H9 (cell line): ENCODE measurements at regions not wholly inside any gene's neighbourhood (a gene's known extent, or its start where the extent isn't known, plus 50 kb on each side); places are given as distances from the start of the nearest gene placed in this dataset.

Experiments used
- DNase-seq: peaks from one replicate; pipeline ENCODE4 v3.0.0-alpha.2; 2017
- H2AFZ ChIP-seq: one replicate; pipeline ENCODE4 v1.6.1; 2013; ENCODE audit warnings: mild to moderate bottlenecking, low read length, control low read depth, moderate library complexity
- H2AK5ac ChIP-seq: 2 replicates; pipeline ENCODE4 v1.6.1; 2013; ENCODE audit warnings: low read length, control low read depth, mixed read lengths; ENCODE audit not compliant: insufficient read length
- H2BK120ac ChIP-seq: one replicate; pipeline ENCODE4 v1.6.1; 2013; ENCODE audit warnings: low read depth, mild to moderate bottlenecking, low read length, control low read depth, inconsistent platforms; ENCODE audit not compliant: poor library complexity, severe bottlenecking
- H2BK12ac ChIP-seq: 2 replicates; pipeline ENCODE4 v1.6.1; 2013; ENCODE audit warnings: low read length, control low read depth, mixed read lengths, low read depth; ENCODE audit not compliant: insufficient read length
- H2BK15ac ChIP-seq: 2 replicates; pipeline ENCODE4 v1.6.1; 2013; ENCODE audit warnings: low read depth, low read length, control low read depth
- H2BK20ac ChIP-seq: one replicate; pipeline ENCODE4 v1.6.1; 2013; ENCODE audit warnings: low read depth, mild to moderate bottlenecking, low read length, control low read depth, inconsistent platforms; ENCODE audit not compliant: poor library complexity, severe bottlenecking
- H2BK5ac ChIP-seq: 2 replicates; pipeline ENCODE4 v1.6.1; 2013; ENCODE audit warnings: low read length, control low read depth, mixed read lengths; ENCODE audit not compliant: insufficient read length
- H3K14ac ChIP-seq: 2 replicates; pipeline ENCODE4 v1.6.1; 2013; ENCODE audit warnings: low read length, control low read depth; ENCODE audit not compliant: insufficient read depth
- H3K18ac ChIP-seq: 2 replicates; pipeline ENCODE4 v1.6.1; 2013; ENCODE audit warnings: low read depth, mild to moderate bottlenecking, mixed read lengths, low read length, control low read depth; ENCODE audit not compliant: insufficient read length
- H3K23ac ChIP-seq: 2 replicates; pipeline ENCODE4 v1.6.1; 2013; ENCODE audit warnings: low read length, control low read depth, mixed read lengths, low read depth; ENCODE audit not compliant: insufficient read length
- H3K23me2 ChIP-seq: 2 replicates; pipeline ENCODE4 v1.6.1; 2013; ENCODE audit warnings: low read depth, mild to moderate bottlenecking, mixed read lengths, low read length, control low read depth; ENCODE audit not compliant: insufficient read length, poor library complexity, severe bottlenecking
- H3K27ac ChIP-seq: 2 replicates; pipeline ENCODE4 v1.5.1; 2013; ENCODE audit warnings: low read length, control low read depth, mixed read lengths, low read depth; ENCODE audit not compliant: insufficient read length
- H3K27me3 ChIP-seq: 2 replicates; pipeline ENCODE4 v1.6.1; 2013; ENCODE audit warnings: low read length, control low read depth, inconsistent platforms; ENCODE audit not compliant: insufficient read depth
- H3K4ac ChIP-seq: 2 replicates; pipeline ENCODE4 v1.6.1; 2013; ENCODE audit warnings: low read depth, mild to moderate bottlenecking, control low read depth, inconsistent platforms, low read length, moderate library complexity
- H3K4me1 ChIP-seq: 2 replicates; pipeline ENCODE4 v1.6.1; 2013; ENCODE audit warnings: low read length, control low read depth, inconsistent platforms; ENCODE audit not compliant: insufficient read depth
- H3K4me2 ChIP-seq: 2 replicates; pipeline ENCODE4 v1.6.1; 2013; ENCODE audit warnings: low read length, control low read depth, mixed read lengths; ENCODE audit not compliant: insufficient read length, insufficient read depth
- H3K56ac ChIP-seq: 2 replicates; pipeline ENCODE4 v1.6.1; 2013; ENCODE audit warnings: low read depth, mild to moderate bottlenecking, mixed read lengths, low read length, control low read depth; ENCODE audit not compliant: insufficient read length
- H3K79me1 ChIP-seq: 2 replicates; pipeline ENCODE4 v1.6.1; 2013; ENCODE audit warnings: low read depth, mild to moderate bottlenecking, moderate library complexity, low read length, control low read depth, inconsistent platforms; ENCODE audit not compliant: insufficient read depth, poor library complexity, severe bottlenecking
- H3K79me2 ChIP-seq: 2 replicates; pipeline ENCODE4 v1.6.1; 2013; ENCODE audit warnings: low read length, control low read depth, inconsistent platforms; ENCODE audit not compliant: insufficient read depth
- H3K9ac ChIP-seq: 2 replicates; pipeline ENCODE4 v1.6.1; 2013; ENCODE audit warnings: low read length, control low read depth, mixed read lengths; ENCODE audit not compliant: insufficient read length; ENCODE audit errors: extremely low read depth
- H3K9me3 ChIP-seq: one replicate; pipeline ENCODE4 v1.6.1; 2013; ENCODE audit warnings: low read depth, low read length, inconsistent platforms; ENCODE audit not compliant: control insufficient read depth
- H3T11ph ChIP-seq: one replicate; pipeline ENCODE4 v1.6.1; 2013; ENCODE audit warnings: mild to moderate bottlenecking, low read length, control low read depth, inconsistent platforms
- H4K20me1 ChIP-seq: one replicate; pipeline ENCODE4 v1.6.1; 2013; ENCODE audit not compliant: control insufficient read depth, insufficient read length, insufficient read depth
- H4K5ac ChIP-seq: 2 replicates; pipeline ENCODE4 v1.6.1; 2013; ENCODE audit warnings: low read depth, mild to moderate bottlenecking, mixed read lengths, low read length, control low read depth; ENCODE audit not compliant: insufficient read length
- H4K8ac ChIP-seq: replicated peaks from 2 replicates; pipeline ENCODE4 v1.6.1; 2013; ENCODE audit warnings: low read length, control low read depth, mixed read lengths, low read depth; ENCODE audit not compliant: insufficient read length
- H4K91ac ChIP-seq: 2 replicates; pipeline ENCODE4 v1.6.1; 2013; ENCODE audit warnings: low read depth, mild to moderate bottlenecking, moderate library complexity, mixed read lengths, low read length, control low read depth; ENCODE audit not compliant: insufficient read length
- H3K27ac Mint-ChIP-seq, 3 experiments: 2 replicates in 2 of 3; 3 replicates in 1 of 3; pipeline ENCODE4 v1.8.0; 2020 to 2021; ENCODE audit warnings: mixed read lengths in 3 of 3, mild to moderate bottlenecking in 1 of 3, moderate library complexity in 1 of 3
- H3K27me3 Mint-ChIP-seq: 2 replicates; pipeline ENCODE4 v1.8.0; 2021; ENCODE audit warnings: low read depth, mild to moderate bottlenecking, moderate library complexity, mixed read lengths
- H3K36me3 Mint-ChIP-seq, 3 experiments: 2 replicates in 2 of 3; 3 replicates in 1 of 3; pipeline ENCODE4 v1.8.0; 2020 to 2021; ENCODE audit warnings: low read depth in 3 of 3, mixed read lengths in 3 of 3; ENCODE audit not compliant: insufficient read depth in 1 of 3
- H3K4me1 Mint-ChIP-seq, 2 experiments: 2 replicates each; pipeline ENCODE4 v1.8.0; 2020; ENCODE audit warnings: mixed read lengths in 2 of 2
- H3K4me3 Mint-ChIP-seq, 2 experiments: 2 replicates in 1 of 2; 3 replicates in 1 of 2; pipeline ENCODE4 v1.8.0; 2020 to 2021; ENCODE audit warnings: mild to moderate bottlenecking in 2 of 2, mixed read lengths in 2 of 2, moderate library complexity in 1 of 2
- H3K9me3 Mint-ChIP-seq, 2 experiments: 2 replicates in 1 of 2; 3 replicates in 1 of 2; pipeline ENCODE4 v1.8.0; 2020; ENCODE audit warnings: mild to moderate bottlenecking in 2 of 2, mixed read lengths in 2 of 2, moderate library complexity in 1 of 2
- WGBS: extraction: QIAGEN DNeasy Blood & Tissue Kit; methylation state at CpG from one replicate; pipeline ENCODE4 v1.1.7; 2013; ENCODE audit warnings: missing lambda C conversion rate, low lambda C conversion rate, mixed read lengths; ENCODE audit not compliant: insufficient read length; ENCODE audit errors: extremely low coverage; 5-methylcytosine and 5-hydroxymethylcytosine counted together
- TF ChIP-seq, protein P1 (sequence below): fragments of 200-600 bp; sonication (generic); conservative IDR thresholded peaks from 3 replicates; pipeline ENCODE4 v1.8.0; 2021; ENCODE audit warnings: antibody characterized with exemption, mild to moderate bottlenecking

DNA sequence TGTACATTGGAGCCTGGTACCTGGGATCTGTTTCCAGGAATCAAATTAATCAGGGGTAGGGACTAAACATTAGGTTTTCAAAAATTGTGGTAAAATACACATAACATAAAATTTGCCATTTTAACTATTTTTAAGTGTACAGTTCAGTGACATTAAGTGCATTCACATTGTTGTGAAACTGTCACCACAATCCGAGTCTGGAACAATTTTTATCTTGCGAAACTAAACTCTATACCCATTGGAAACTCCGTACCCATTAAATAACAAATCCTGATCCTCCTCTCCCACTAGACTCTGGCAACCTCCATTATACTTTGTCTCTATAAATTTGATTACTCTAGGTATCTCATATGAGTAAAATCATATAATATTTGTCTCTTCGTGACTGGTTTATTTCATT lies 486.2 kb downstream of the GADD45G start:
- H3K27ac Mint-ChIP-seq, result no peak overlapping the region
- Histone ChIP-seq H3K23ac (no peak overlapping the region), H3K9me3 (no peaks in the 10 kb centered on the region), H3K9ac (no peak overlapping the region), H3K23me2 (no peaks in the 10 kb centered on the region), H4K20me1 (no peaks in the 10 kb centered on the region), H3K79me1 (no peaks in the 10 kb centered on the region), H3K27ac (no peak overlapping the region), H2AK5ac (no peak overlapping the region), H3K14ac (no peak overlapping the region), H3K4me1 (peaks cover 4% of the 10 kb centered on the region; the same call in 1 of the 2 replicates), H2BK120ac (no peak overlapping the region), H3K56ac (no peak overlapping the region), H4K91ac (no peak overlapping the region), H3K27me3 (no peaks in the 10 kb centered on the region), H4K5ac (no peak overlapping the region), H2AFZ (no peak overlapping the region), H3T11ph (no peak overlapping the region), H3K4me2 (no peak overlapping the region), H2BK5ac (no peak overlapping the region), H2BK20ac (no peak overlapping the region), H3K79me2 (no peaks in the 10 kb centered on the region), H2BK15ac (no peak overlapping the region), H3K18ac (no peak overlapping the region), H3K4ac (no peak overlapping the region), H4K8ac (no peak overlapping the region), H2BK12ac (no peak overlapping the region)
- H3K9me3 Mint-ChIP-seq, result peaks cover 2 to 3% of the 10 kb centered on the region in 2 experiments; a peak in 3 of 5 replicates
- peaks cover 9 to 17% of the 10 kb centered on the region in 2 experiments for H3K4me1 Mint-ChIP-seq
- peaks cover 2% of the 10 kb centered on the region; the same call in 1 of the 2 replicates for H3K27me3 Mint-ChIP-seq
- TF ChIP-seq, protein P1, sequence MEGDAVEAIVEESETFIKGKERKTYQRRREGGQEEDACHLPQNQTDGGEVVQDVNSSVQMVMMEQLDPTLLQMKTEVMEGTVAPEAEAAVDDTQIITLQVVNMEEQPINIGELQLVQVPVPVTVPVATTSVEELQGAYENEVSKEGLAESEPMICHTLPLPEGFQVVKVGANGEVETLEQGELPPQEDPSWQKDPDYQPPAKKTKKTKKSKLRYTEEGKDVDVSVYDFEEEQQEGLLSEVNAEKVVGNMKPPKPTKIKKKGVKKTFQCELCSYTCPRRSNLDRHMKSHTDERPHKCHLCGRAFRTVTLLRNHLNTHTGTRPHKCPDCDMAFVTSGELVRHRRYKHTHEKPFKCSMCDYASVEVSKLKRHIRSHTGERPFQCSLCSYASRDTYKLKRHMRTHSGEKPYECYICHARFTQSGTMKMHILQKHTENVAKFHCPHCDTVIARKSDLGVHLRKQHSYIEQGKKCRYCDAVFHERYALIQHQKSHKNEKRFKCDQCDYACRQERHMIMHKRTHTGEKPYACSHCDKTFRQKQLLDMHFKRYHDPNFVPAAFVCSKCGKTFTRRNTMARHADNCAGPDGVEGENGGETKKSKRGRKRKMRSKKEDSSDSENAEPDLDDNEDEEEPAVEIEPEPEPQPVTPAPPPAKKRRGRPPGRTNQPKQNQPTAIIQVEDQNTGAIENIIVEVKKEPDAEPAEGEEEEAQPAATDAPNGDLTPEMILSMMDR, result no peak
- H3K36me3 Mint-ChIP-seq, result no peaks in the 10 kb centered on the region; a peak in 1 of 7 replicates
- WGBS, result no CpG with 5 or more reads among the region's 4 CpGs
- no peak for DNase-seq
- no peak overlapping the region for H3K4me3 Mint-ChIP-seq
